GM12892 (cell line): ENCODE measurements at regions not wholly inside any gene's neighbourhood (a gene's known extent, or its start where the extent isn't known, plus 50 kb on each side); places are given as distances from the start of the nearest gene placed in this dataset.

Experiments used
- POLR2A ChIP-seq: IDR thresholded peaks from 2 replicates; pipeline ENCODE4 v1.6.1; 2011; ENCODE audit warnings: low read depth, low read length, control low read depth
- POLR2AphosphoS5 ChIP-seq: IDR thresholded peaks from 2 replicates; pipeline ENCODE4 v1.6.1; 2011; ENCODE audit warnings: low read depth, low read length, control low read depth

- no peak for TF ChIP-seq POLR2A
- TF ChIP-seq POLR2AphosphoS5, result no peak
These were observed 68.6 kb upstream of the ADGRG2 start for GRCh38 chrX:19190902-19191301.
